ENCODE measurements at regions not wholly inside any gene's neighbourhood (a gene's known extent, or its start where the extent isn't known, plus 50 kb on each side); places are given as distances from the start of the nearest gene placed in this dataset.

GRCh38 chr6:71404145-71404966 is 115.7 kb downstream of the OGFRL1 start:
- no peak overlapping the region for H3K4me3 Mint-ChIP-seq
- peaks cover 0 to 21% (median 9%) of the 10 kb centered on the region in 3 donors for H3K27me3 Mint-ChIP-seq
- H3K9me3 Mint-ChIP-seq, result peaks cover 0 to 6% (median 2%) of the 10 kb centered on the region in 7 donors
- peaks cover 0 to 6% of the 10 kb centered on the region in 2 donors for H3K36me3 Mint-ChIP-seq
- no peak overlapping the region for H3K27ac Mint-ChIP-seq
- no peak for ATAC-seq (ENCODE audit: low read depth in 2 of 2)
- peaks cover 4 to 15% (median 11%) of the 10 kb centered on the region in 3 donors for H3K4me1 Mint-ChIP-seq
- DNase-seq, result no peak

- peaks cover 4 to 19% (median 13%) of the 10 kb centered on the region in 3 donors for H3K4me1 Mint-ChIP-seq
- no peak overlapping the region for H3K4me3 Mint-ChIP-seq
- peaks cover 0 to 9% (median 6%) of the 10 kb centered on the region in 7 donors for H3K9me3 Mint-ChIP-seq
- H3K36me3 Mint-ChIP-seq, result peaks cover 0 to 6% of the 10 kb centered on the region in 2 donors
- ATAC-seq (ENCODE audit: low read depth in 2 of 2) (no peak), DNase-seq (no peak)
- H3K27me3 Mint-ChIP-seq, result peaks cover 0 to 21% (median 9%) of the 10 kb centered on the region in 3 donors
- H3K27ac Mint-ChIP-seq, result no peak overlapping the region
Observed at GRCh38 chr6:71404967-71405278, 116.3 kb downstream of the OGFRL1 start.

- ATAC-seq (ENCODE audit: low read depth in 2 of 2) (no peak), DNase-seq (no peak)
- peaks cover 4 to 24% (median 13%) of the 10 kb centered on the region in 3 donors for H3K4me1 Mint-ChIP-seq
- H3K4me3 Mint-ChIP-seq, result no peak overlapping the region
- no peak overlapping the region for H3K27ac Mint-ChIP-seq
- peaks cover 2 to 6% of the 10 kb centered on the region in 2 donors for H3K36me3 Mint-ChIP-seq
- H3K27me3 Mint-ChIP-seq, result peaks cover 0 to 21% (median 9%) of the 10 kb centered on the region in 3 donors
- H3K9me3 Mint-ChIP-seq, result peaks cover 0 to 13% (median 9%) of the 10 kb centered on the region in 7 donors
Observed at GRCh38 chr6:71405416-71405815, 116.8 kb downstream of the OGFRL1 start.

- ATAC-seq (ENCODE audit: low read depth in 2 of 2) (no peak), DNase-seq (no peak)
- peak overlapping the region in 1 of 6 donors; percentile 4 for H3K27ac Mint-ChIP-seq
- no peak overlapping the region for H3K4me3 Mint-ChIP-seq
- H3K27me3 Mint-ChIP-seq, result peaks cover 0 to 21% (median 6%) of the 10 kb centered on the region in 3 donors
- peaks cover 6% of the 10 kb centered on the region in 2 donors for H3K36me3 Mint-ChIP-seq
- peaks cover 0 to 21% (median 11%) of the 10 kb centered on the region in 7 donors for H3K9me3 Mint-ChIP-seq
- peaks cover 0 to 18% (median 10%) of the 10 kb centered on the region in 3 donors for H3K4me1 Mint-ChIP-seq
Observed at GRCh38 chr6:71406865-71407860, 118.6 kb downstream of the OGFRL1 start.

GRCh38 chr6:71408787-71409723 is 120.4 kb downstream of the OGFRL1 start:
- no peak overlapping the region for H3K27ac Mint-ChIP-seq

GRCh38 chr6:71410164-71410566 is 121.6 kb downstream of the OGFRL1 start:
- Mint-ChIP-seq H3K27ac (no peak overlapping the region), H3K9me3 (peaks cover 0 to 23% (median 11%) of the 10 kb centered on the region in 7 donors), H3K4me3 (peak overlapping the region in 2 of 8 donors; percentile 16 to 45), H3K27me3 (peaks cover 0 to 21% (median 6%) of the 10 kb centered on the region in 3 donors), H3K4me1 (peaks cover 0 to 20% (median 15%) of the 10 kb centered on the region in 3 donors), H3K36me3 (peaks cover 6% of the 10 kb centered on the region in 2 donors)
- DNase-seq, result no peak
- ATAC-seq (ENCODE audit: low read depth in 2 of 2), result peak; percentile 25 to 28

More at GRCh38 chr6:71408787-71409723, 120.4 kb downstream of the OGFRL1 start:
- peaks cover 0 to 21% (median 6%) of the 10 kb centered on the region in 3 donors for H3K27me3 Mint-ChIP-seq
- peaks cover 0 to 20% (median 9%) of the 10 kb centered on the region in 3 donors for H3K4me1 Mint-ChIP-seq
- H3K36me3 Mint-ChIP-seq, result peaks cover 6% of the 10 kb centered on the region in 2 donors
- peaks cover 0 to 23% (median 11%) of the 10 kb centered on the region in 7 donors for H3K9me3 Mint-ChIP-seq
- H3K4me3 Mint-ChIP-seq, result peak overlapping the region in 2 of 8 donors; percentile 14 to 54
- no peak for DNase-seq
- ATAC-seq (ENCODE audit: low read depth in 2 of 2), result no peak

GRCh38 chr6:71410681-71411080 is 122.1 kb downstream of the OGFRL1 start:
- DNase-seq (no peak), ATAC-seq (ENCODE audit: low read depth in 2 of 2) (no peak)
- Mint-ChIP-seq H3K4me1 (peaks cover 0 to 20% (median 15%) of the 10 kb centered on the region in 3 donors), H3K36me3 (peaks cover 6% of the 10 kb centered on the region in 2 donors), H3K27ac (no peak overlapping the region), H3K27me3 (peaks cover 0 to 21% (median 6%) of the 10 kb centered on the region in 3 donors), H3K4me3 (peak overlapping the region in 1 of 8 donors; percentile 16), H3K9me3 (peaks cover 0 to 23% (median 11%) of the 10 kb centered on the region in 7 donors)

- peaks cover 0 to 6% of the 10 kb centered on the region in 2 donors for H3K36me3 Mint-ChIP-seq
- H3K9me3 Mint-ChIP-seq, result peaks cover 0 to 23% (median 11%) of the 10 kb centered on the region in 7 donors
- H3K4me1 Mint-ChIP-seq, result peaks cover 0 to 20% (median 15%) of the 10 kb centered on the region in 3 donors
- no peak for DNase-seq
- H3K27me3 Mint-ChIP-seq, result peaks cover under 1 to 9% (median 6%) of the 10 kb centered on the region in 3 donors
- ATAC-seq (ENCODE audit: low read depth in 2 of 2), result no peak
- peak overlapping the region in 1 of 6 donors; percentile 65 for H3K27ac Mint-ChIP-seq
- H3K4me3 Mint-ChIP-seq, result no peak overlapping the region
Observed at GRCh38 chr6:71411882-71412281, 123.3 kb downstream of the OGFRL1 start.

GRCh38 chr6:71412559-71413140 is 124.0 kb downstream of the OGFRL1 start:
- Mint-ChIP-seq H3K4me3 (no peak overlapping the region), H3K36me3 (peaks cover 0 to 6% of the 10 kb centered on the region in 2 donors), H3K27ac (no peak overlapping the region)

GRCh38 chr6:71414486-71414885 is 125.9 kb downstream of the OGFRL1 start:
- H3K27me3 Mint-ChIP-seq, result peaks cover 9 to 21% (median 19%) of the 10 kb centered on the region in 3 donors
- ATAC-seq (ENCODE audit: low read depth in 2 of 2) (no peak), DNase-seq (no peak)
- H3K9me3 Mint-ChIP-seq, result peaks cover 0 to 18% (median 8%) of the 10 kb centered on the region in 7 donors
- peaks cover 0 to 15% (median 6%) of the 10 kb centered on the region in 3 donors for H3K4me1 Mint-ChIP-seq
- no peak overlapping the region for H3K4me3 Mint-ChIP-seq
- peaks cover 0 to 6% of the 10 kb centered on the region in 2 donors for H3K36me3 Mint-ChIP-seq
- H3K27ac Mint-ChIP-seq, result no peak overlapping the region

More at GRCh38 chr6:71412559-71413140, 124.0 kb downstream of the OGFRL1 start:
- DNase-seq (no peak), ATAC-seq (ENCODE audit: low read depth in 2 of 2) (no peak)
- peaks cover 0 to 20% (median 15%) of the 10 kb centered on the region in 3 donors for H3K4me1 Mint-ChIP-seq
- peaks cover 1 to 7% (median 6%) of the 10 kb centered on the region in 3 donors for H3K27me3 Mint-ChIP-seq
- peaks cover 0 to 23% (median 11%) of the 10 kb centered on the region in 7 donors for H3K9me3 Mint-ChIP-seq

- peaks cover 31 to 42% (median 33%) of the 10 kb centered on the region in 3 donors for H3K27me3 Mint-ChIP-seq
- ATAC-seq (ENCODE audit: low read depth in 2 of 2) (no peak), DNase-seq (no peak)
- H3K36me3 Mint-ChIP-seq, result no peaks in the 10 kb centered on the region
- H3K9me3 Mint-ChIP-seq, result peaks cover 0 to 2% (median 0%) of the 10 kb centered on the region in 7 donors
- H3K4me1 Mint-ChIP-seq, result peaks cover 6 to 16% (median 6%) of the 10 kb centered on the region in 3 donors
- H3K4me3 Mint-ChIP-seq, result peak overlapping the region; percentile 36 to 93 (median 79)
- peak overlapping the region in 1 of 6 donors; percentile 59 for H3K27ac Mint-ChIP-seq
Observed at GRCh38 chr6:71419217-71420094, 130.8 kb downstream of the OGFRL1 start.

Measured in naive B cell (primary cell).